GM23338 (cell line): ENCODE measurements at regions not wholly inside any gene's neighbourhood (a gene's known extent, or its start where the extent isn't known, plus 50 kb on each side); places are given as distances from the start of the nearest gene placed in this dataset.
"Not testable (repeated sequence)": the region's sequence is repeated elsewhere in the genome, so short reads cannot be mapped to it uniquely, and the experiment has no call there.

Source experiments
- ATAC-seq: fragments of 200-7000 bp; cut with Tn5 transposase; 3 replicates; pipeline ENCODE4 v1.9.1; 2020
- DNase-seq: peaks from one replicate; pipeline ENCODE4 v3.0.0-alpha.2; 2015; ENCODE audit warnings: low spot score
- H2AFZ ChIP-seq: fragments of 200-600 bp; sonication (generic); 2 replicates; pipeline ENCODE4 v1.8.0; 2016; ENCODE audit warnings: antibody characterized with exemption, mild to moderate bottlenecking, moderate library complexity
- H3F3A ChIP-seq: fragments of 200-600 bp; sonication (generic); replicated peaks from 2 replicates; pipeline ENCODE4 v1.8.0; 2017; ENCODE audit warnings: antibody characterized with exemption, mixed run types, low read depth
- H3K27ac ChIP-seq: fragments of 200-600 bp; sonication (generic); 2 replicates; pipeline ENCODE4 v1.6.1; 2016; ENCODE audit warnings: low read depth
- H3K27me3 ChIP-seq: fragments of 200-600 bp; sonication (generic); 2 replicates; pipeline ENCODE4 v1.8.0; 2016; ENCODE audit warnings: mild to moderate bottlenecking, mixed run types, moderate library complexity; ENCODE audit not compliant: insufficient read depth
- H3K36me3 ChIP-seq: fragments of 200-600 bp; sonication (generic); 2 replicates; pipeline ENCODE4 v1.8.0; 2016; ENCODE audit warnings: mild to moderate bottlenecking; ENCODE audit not compliant: insufficient read depth
- H3K4me1 ChIP-seq: fragments of 200-600 bp; sonication (generic); 2 replicates; pipeline ENCODE4 v1.8.0; 2016; ENCODE audit warnings: mild to moderate bottlenecking, moderate library complexity; ENCODE audit not compliant: insufficient read depth
- H3K4me2 ChIP-seq: fragments of 200-600 bp; sonication (generic); 2 replicates; pipeline ENCODE4 v1.7.1; 2017; ENCODE audit warnings: mixed run types
- H3K4me3 ChIP-seq: fragments of 200-600 bp; sonication (generic); 2 replicates; pipeline ENCODE4 v1.6.1; 2016; ENCODE audit warnings: mixed run types
- H3K79me2 ChIP-seq: fragments of 200-600 bp; sonication (generic); replicated peaks from 2 replicates; pipeline ENCODE4 v1.8.0; 2017; ENCODE audit warnings: mild to moderate bottlenecking; ENCODE audit not compliant: insufficient read depth
- H3K9me2 ChIP-seq: fragments of 200-600 bp; sonication (generic); 2 replicates; pipeline ENCODE4 v1.8.0; 2017; ENCODE audit not compliant: insufficient read depth
- H4K20me1 ChIP-seq: fragments of 200-600 bp; sonication (generic); replicated peaks from 2 replicates; pipeline ENCODE4 v1.8.0; 2017; ENCODE audit warnings: mild to moderate bottlenecking; ENCODE audit not compliant: insufficient read depth
- H3K27ac Mint-ChIP-seq: 2 replicates; pipeline ENCODE4 v1.8.0; 2020; ENCODE audit warnings: inconsistent platforms, mild to moderate bottlenecking, moderate library complexity, mixed read lengths
- H3K27me3 Mint-ChIP-seq: 3 replicates; pipeline ENCODE4 v1.8.0; 2022; ENCODE audit warnings: low read depth, mild to moderate bottlenecking, moderate library complexity, mixed read lengths, inconsistent platforms; ENCODE audit not compliant: insufficient read depth, poor library complexity
- H3K36me3 Mint-ChIP-seq: 3 replicates; pipeline ENCODE4 v1.8.0; 2021; ENCODE audit warnings: low read depth, mild to moderate bottlenecking, inconsistent platforms, moderate library complexity, mixed read lengths
- H3K4me1 Mint-ChIP-seq: 3 replicates; pipeline ENCODE4 v1.8.0; 2020; ENCODE audit warnings: mild to moderate bottlenecking, inconsistent platforms, mixed read lengths
- H3K4me3 Mint-ChIP-seq: 3 replicates; pipeline ENCODE4 v1.8.0; 2021; ENCODE audit warnings: moderate library complexity, mild to moderate bottlenecking, inconsistent platforms, mixed read lengths
- H3K9me3 Mint-ChIP-seq: 3 replicates; pipeline ENCODE4 v1.8.0; 2020; ENCODE audit warnings: moderate library complexity, mild to moderate bottlenecking, inconsistent platforms, mixed read lengths

- H3K27ac ChIP-seq, H3K27me3 Mint-ChIP-seq, H3F3A ChIP-seq, H3K36me3 Mint-ChIP-seq, H3K27me3 ChIP-seq, H3K79me2 ChIP-seq, H3K4me1 ChIP-seq, DNase-seq, H4K20me1 ChIP-seq, H3K4me2 ChIP-seq, H3K36me3 ChIP-seq, H3K9me2 ChIP-seq, H3K4me3 ChIP-seq, H3K9me3 Mint-ChIP-seq, ATAC-seq, H3K4me3 Mint-ChIP-seq, H3K27ac Mint-ChIP-seq, H3K4me1 Mint-ChIP-seq, H2AFZ ChIP-seq: not testable (repeated sequence)
These were observed 5410.2 kb upstream of the TPTE start for GRCh38 chr21:5111197-5111596.

GRCh38 chr21:5113092-5113491, 5408.3 kb upstream of the TPTE start:
- H3K9me3 Mint-ChIP-seq, DNase-seq, H3K27me3 Mint-ChIP-seq, H3K4me3 ChIP-seq, H3K27me3 ChIP-seq, H3K4me3 Mint-ChIP-seq, H3K36me3 ChIP-seq, H3K9me2 ChIP-seq, H3K4me1 ChIP-seq, H3K4me2 ChIP-seq, H2AFZ ChIP-seq, H3F3A ChIP-seq, H3K4me1 Mint-ChIP-seq, H3K27ac ChIP-seq, H3K27ac Mint-ChIP-seq, H3K36me3 Mint-ChIP-seq, H4K20me1 ChIP-seq, H3K79me2 ChIP-seq: not testable (repeated sequence)
- peak; percentile 42 for ATAC-seq

GRCh38 chr21:5114468-5114867, 5406.9 kb upstream of the TPTE start:
- not testable (repeated sequence) for H3K4me1 ChIP-seq, H3K4me3 ChIP-seq, H3K27ac Mint-ChIP-seq, H3K27me3 Mint-ChIP-seq, DNase-seq, H3K4me2 ChIP-seq, H3K4me3 Mint-ChIP-seq, H2AFZ ChIP-seq, H3K9me2 ChIP-seq, H3K27ac ChIP-seq, H3F3A ChIP-seq, H3K36me3 Mint-ChIP-seq, H3K9me3 Mint-ChIP-seq, H3K79me2 ChIP-seq, H3K4me1 Mint-ChIP-seq, H3K27me3 ChIP-seq, H3K36me3 ChIP-seq, H4K20me1 ChIP-seq
- peak; percentile 77 for ATAC-seq

- not testable (repeated sequence) for H3K4me3 Mint-ChIP-seq, H3F3A ChIP-seq, H4K20me1 ChIP-seq, H3K36me3 ChIP-seq, H3K79me2 ChIP-seq, H2AFZ ChIP-seq, H3K4me1 ChIP-seq, H3K36me3 Mint-ChIP-seq, H3K27me3 ChIP-seq, H3K27ac Mint-ChIP-seq, H3K27me3 Mint-ChIP-seq, H3K9me2 ChIP-seq, H3K4me3 ChIP-seq, H3K9me3 Mint-ChIP-seq, H3K4me2 ChIP-seq, H3K4me1 Mint-ChIP-seq, H3K27ac ChIP-seq, DNase-seq
- peak; percentile 5; the same call in 1 of the 3 replicates for ATAC-seq
These were observed 5406.3 kb upstream of the TPTE start for GRCh38 chr21:5114893-5115645.

- H3K4me1 Mint-ChIP-seq, H3K9me3 Mint-ChIP-seq, H3K27me3 Mint-ChIP-seq, H4K20me1 ChIP-seq, H3K9me2 ChIP-seq, H3K4me2 ChIP-seq, H3K4me3 Mint-ChIP-seq, DNase-seq, H3K27ac ChIP-seq, H3K4me3 ChIP-seq, H3K36me3 Mint-ChIP-seq, ATAC-seq, H3K36me3 ChIP-seq, H3K4me1 ChIP-seq, H2AFZ ChIP-seq, H3F3A ChIP-seq, H3K79me2 ChIP-seq, H3K27me3 ChIP-seq, H3K27ac Mint-ChIP-seq: not testable (repeated sequence)
These were observed 5405.6 kb upstream of the TPTE start for GRCh38 chr21:5115646-5116343.

GRCh38 chr21:5116344-5117123, 5404.8 kb upstream of the TPTE start:
- not testable (repeated sequence) for H3K9me2 ChIP-seq, H3K9me3 Mint-ChIP-seq, H3K4me2 ChIP-seq, DNase-seq, H3K36me3 Mint-ChIP-seq, H2AFZ ChIP-seq, H3K27ac Mint-ChIP-seq, H3K27me3 Mint-ChIP-seq, H3F3A ChIP-seq, H3K4me1 Mint-ChIP-seq, H3K27me3 ChIP-seq, ATAC-seq, H3K4me1 ChIP-seq, H3K4me3 ChIP-seq, H4K20me1 ChIP-seq, H3K79me2 ChIP-seq, H3K36me3 ChIP-seq, H3K4me3 Mint-ChIP-seq, H3K27ac ChIP-seq
